ENCODE measurements at regions not wholly inside any gene's neighbourhood (a gene's known extent, or its start where the extent isn't known, plus 50 kb on each side); places are given as distances from the start of the nearest gene placed in this dataset.

DNA sequence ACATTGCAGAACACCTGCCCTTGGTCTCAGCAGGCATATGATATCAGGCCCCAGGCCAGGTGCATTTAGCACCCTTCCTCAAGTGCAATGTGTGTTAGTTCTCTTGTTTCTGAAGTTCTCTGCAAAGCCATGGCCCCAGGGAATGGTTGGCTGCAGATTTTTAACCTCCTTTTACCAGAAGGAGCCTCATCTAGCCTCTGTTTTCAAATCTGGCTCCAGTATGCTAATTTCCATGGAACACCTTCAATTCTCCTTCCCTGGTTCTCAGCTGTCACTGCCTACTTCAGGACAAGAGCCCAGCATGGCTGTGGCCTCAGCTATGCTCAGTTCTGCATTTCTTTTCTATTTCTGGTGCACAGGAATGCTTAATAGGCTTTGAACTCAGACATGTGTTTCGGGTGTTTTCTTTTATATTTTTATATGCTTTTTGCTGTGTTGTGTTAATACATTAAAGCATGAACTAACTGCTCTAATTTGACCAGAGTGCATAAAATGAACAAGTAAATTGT is 51.6 kb upstream of the OGFRL1 start:
- H3K4me1 ChIP-seq (ENCODE audit: low read depth): no peaks in the 10 kb centered on the region
- intact Hi-C loops (cut with DNase I, micrococcal nuclease): no loop called here
- TF ChIP-seq, protein P1, sequence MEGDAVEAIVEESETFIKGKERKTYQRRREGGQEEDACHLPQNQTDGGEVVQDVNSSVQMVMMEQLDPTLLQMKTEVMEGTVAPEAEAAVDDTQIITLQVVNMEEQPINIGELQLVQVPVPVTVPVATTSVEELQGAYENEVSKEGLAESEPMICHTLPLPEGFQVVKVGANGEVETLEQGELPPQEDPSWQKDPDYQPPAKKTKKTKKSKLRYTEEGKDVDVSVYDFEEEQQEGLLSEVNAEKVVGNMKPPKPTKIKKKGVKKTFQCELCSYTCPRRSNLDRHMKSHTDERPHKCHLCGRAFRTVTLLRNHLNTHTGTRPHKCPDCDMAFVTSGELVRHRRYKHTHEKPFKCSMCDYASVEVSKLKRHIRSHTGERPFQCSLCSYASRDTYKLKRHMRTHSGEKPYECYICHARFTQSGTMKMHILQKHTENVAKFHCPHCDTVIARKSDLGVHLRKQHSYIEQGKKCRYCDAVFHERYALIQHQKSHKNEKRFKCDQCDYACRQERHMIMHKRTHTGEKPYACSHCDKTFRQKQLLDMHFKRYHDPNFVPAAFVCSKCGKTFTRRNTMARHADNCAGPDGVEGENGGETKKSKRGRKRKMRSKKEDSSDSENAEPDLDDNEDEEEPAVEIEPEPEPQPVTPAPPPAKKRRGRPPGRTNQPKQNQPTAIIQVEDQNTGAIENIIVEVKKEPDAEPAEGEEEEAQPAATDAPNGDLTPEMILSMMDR (IDR thresholded peaks at IDR 0.05): no peak
- H3K36me3 ChIP-seq (ENCODE audit: low read depth): no peaks in the 10 kb centered on the region
- ATAC-seq: no peak
- H3K9me3 ChIP-seq: no peaks in the 10 kb centered on the region
- no peak for DNase-seq
- no peak overlapping the region for H3K4me3 ChIP-seq

DNA sequence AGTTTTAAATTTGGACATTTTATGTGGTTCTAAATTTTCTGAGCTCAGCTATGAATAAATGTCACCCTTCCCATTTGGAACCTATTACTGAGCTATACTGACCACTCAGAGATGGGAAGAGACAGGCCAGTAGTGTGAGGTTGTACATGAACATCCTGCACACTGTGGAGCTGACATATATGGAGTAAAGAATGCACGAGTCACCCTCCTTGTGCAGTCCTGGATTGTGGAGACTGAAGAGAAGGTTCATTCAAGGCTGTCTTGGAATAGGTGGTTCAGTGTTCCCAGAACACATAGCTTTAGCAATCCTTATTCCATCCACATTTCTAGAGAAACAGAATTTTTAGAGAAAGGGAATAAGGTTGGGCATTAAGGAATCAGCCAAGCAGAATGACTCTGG is 50.3 kb upstream of the OGFRL1 start:
- peaks cover 4% of the 10 kb centered on the region for H3K9me3 ChIP-seq
- no peak overlapping the region for H3K4me3 ChIP-seq
- TF ChIP-seq, protein P1 (IDR thresholded peaks at IDR 0.05): no peak
- intact Hi-C loops (cut with DNase I, micrococcal nuclease): no loop called here
- H3K4me1 ChIP-seq (ENCODE audit: low read depth): no peaks in the 10 kb centered on the region
- no peak for DNase-seq
- ATAC-seq: no peak
- no peaks in the 10 kb centered on the region for H3K36me3 ChIP-seq (ENCODE audit: low read depth)

Data from mucosa of descending colon (tissue), 3 donors.